ENCODE measurements at regions not wholly inside any gene's neighbourhood (a gene's known extent, or its start where the extent isn't known, plus 50 kb on each side); places are given as distances from the start of the nearest gene placed in this dataset.

- TF ChIP-seq CTCF (IDR thresholded peaks at IDR 0.05) (no peak), POLR2A (IDR thresholded peaks at IDR 0.05) (no peak), EP300 (IDR thresholded peaks at IDR 0.05) (no peak)
These were observed 86.4 kb upstream of the SORBS2 start for GRCh38 chr4:185898413-185898812.

Measured in tibial nerve (tissue), 4 donors.